ENCODE measurements at regions not wholly inside any gene's neighbourhood (a gene's known extent, or its start where the extent isn't known, plus 50 kb on each side); places are given as distances from the start of the nearest gene placed in this dataset.

DNA sequence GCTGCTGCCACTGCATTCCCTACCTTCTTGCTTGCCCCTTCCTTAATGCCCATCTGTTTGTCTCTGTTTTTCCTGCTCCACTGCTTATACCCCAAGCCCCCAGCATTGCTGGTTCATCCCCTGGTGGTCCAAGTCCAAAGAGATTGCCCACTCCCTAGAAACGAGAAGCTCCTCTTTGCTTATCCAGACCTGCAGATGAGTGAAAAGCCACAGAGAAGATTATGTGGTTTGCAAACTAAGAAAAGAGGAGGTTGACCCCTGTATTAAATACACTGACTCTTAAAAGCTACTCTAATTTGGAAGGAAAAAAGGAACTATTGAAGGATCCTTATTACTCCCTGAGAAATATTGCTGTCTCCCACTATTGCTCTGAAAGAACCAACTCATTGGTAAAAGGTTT is 146.8 kb upstream of the RAB4A start:
- TF ChIP-seq, protein P1, sequence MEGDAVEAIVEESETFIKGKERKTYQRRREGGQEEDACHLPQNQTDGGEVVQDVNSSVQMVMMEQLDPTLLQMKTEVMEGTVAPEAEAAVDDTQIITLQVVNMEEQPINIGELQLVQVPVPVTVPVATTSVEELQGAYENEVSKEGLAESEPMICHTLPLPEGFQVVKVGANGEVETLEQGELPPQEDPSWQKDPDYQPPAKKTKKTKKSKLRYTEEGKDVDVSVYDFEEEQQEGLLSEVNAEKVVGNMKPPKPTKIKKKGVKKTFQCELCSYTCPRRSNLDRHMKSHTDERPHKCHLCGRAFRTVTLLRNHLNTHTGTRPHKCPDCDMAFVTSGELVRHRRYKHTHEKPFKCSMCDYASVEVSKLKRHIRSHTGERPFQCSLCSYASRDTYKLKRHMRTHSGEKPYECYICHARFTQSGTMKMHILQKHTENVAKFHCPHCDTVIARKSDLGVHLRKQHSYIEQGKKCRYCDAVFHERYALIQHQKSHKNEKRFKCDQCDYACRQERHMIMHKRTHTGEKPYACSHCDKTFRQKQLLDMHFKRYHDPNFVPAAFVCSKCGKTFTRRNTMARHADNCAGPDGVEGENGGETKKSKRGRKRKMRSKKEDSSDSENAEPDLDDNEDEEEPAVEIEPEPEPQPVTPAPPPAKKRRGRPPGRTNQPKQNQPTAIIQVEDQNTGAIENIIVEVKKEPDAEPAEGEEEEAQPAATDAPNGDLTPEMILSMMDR (IDR thresholded peaks at IDR 0.05), result no peak
- TF ChIP-seq POLR2A (IDR thresholded peaks at IDR 0.05), result no peak
